GM10248 (cell line): ENCODE measurements at regions not wholly inside any gene's neighbourhood (a gene's known extent, or its start where the extent isn't known, plus 50 kb on each side); places are given as distances from the start of the nearest gene placed in this dataset.

Experiments used
- CTCF ChIA-PET: fragments of 300-600 bp; sonication (Branson Sonifier 250); formaldehyde crosslinking; extraction: SDS; loops from one replicate; lab custom pipeline; 2021; ENCODE audit warnings: antibody characterized with exemption; lab: Yijun Ruan, JAX
- POLR2A ChIA-PET: fragments of 350-650 bp; sonication (Branson Sonifier 250); formaldehyde crosslinking; extraction: SDS; loops from one replicate; lab custom pipeline; 2020; ENCODE audit warnings: antibody characterized with exemption; lab: Yijun Ruan, JAX
- DNase-seq: peaks from one replicate; pipeline ENCODE4 v3.0.0; 2012; ENCODE audit errors: extremely low spot score
- CTCF ChIP-seq: IDR thresholded peaks from 2 replicates; pipeline ENCODE4 v1.5.1; 2012; ENCODE audit warnings: mild to moderate bottlenecking, low read depth; ENCODE audit errors: extremely low read depth, missing control alignments, control extremely low read depth

DNA sequence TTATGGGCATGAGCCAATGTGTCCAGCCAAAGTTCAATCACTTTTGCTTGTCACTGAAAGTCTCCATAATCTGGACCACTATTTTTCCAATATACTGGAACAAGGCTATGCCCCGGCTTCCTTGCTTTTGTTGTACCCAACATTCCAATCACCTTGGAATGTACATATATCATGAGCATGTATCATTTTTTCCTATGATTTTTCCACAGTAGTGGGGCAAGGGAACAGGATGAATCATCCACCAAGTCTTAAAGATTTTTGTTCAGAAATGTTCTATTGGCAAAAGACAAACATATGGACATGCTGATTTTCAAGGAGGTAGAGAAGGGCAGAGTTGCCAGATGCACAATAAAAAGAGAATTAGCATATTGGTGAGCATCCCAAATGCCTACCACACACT, 548.1 kb upstream of the INTU start:
- TF ChIP-seq CTCF = no peak
- ChIA-PET POLR2A (no interaction called here), CTCF (interaction anchor here (2.4 kb wide), 1 partner anchor 11 kb away, joined by 9 read pairs; no protein-coding TSS in a partner anchor)
- no peak for DNase-seq

- POLR2A ChIA-PET = no interaction called here
- CTCF ChIA-PET = interaction anchor here (0.8 to 3.1 kb wide), 4 partner anchors 9 to 14 kb away, joined by 3 to 9 read pairs (median 3); no protein-coding TSS in a partner anchor
- TF ChIP-seq CTCF = no peak
- no peak for DNase-seq
Observed at GRCh38 chr4:127097061-127097460, 535.7 kb upstream of the INTU start.

DNA sequence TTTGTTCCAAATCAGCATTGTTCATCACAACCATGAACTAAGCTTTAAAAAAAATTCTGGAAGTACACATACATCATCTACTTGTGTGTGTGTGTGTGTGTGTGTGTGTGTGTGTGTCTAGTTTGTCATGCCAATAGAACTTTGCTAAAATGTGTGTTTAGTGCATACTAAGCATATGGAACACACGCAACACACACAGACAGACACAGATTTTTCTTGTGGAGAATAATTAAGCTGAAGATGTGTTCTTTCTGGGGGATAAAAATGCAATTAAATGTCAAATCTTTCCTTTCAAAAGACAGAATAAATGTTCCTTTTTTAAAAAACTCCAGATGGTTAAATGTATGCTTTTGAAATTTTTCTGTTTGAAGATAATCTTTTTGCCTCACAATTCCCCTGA, 530.4 kb upstream of the INTU start:
- CTCF ChIA-PET = interaction anchor here (0.8 kb wide), 1 partner anchor 11 kb away, joined by 5 read pairs; no protein-coding TSS in a partner anchor
- no peak for DNase-seq
- POLR2A ChIA-PET = no interaction called here
- no peak for TF ChIP-seq CTCF

GRCh38 chr4:127103681-127104115, 529.1 kb upstream of the INTU start:
- no peak for TF ChIP-seq CTCF
- ChIA-PET POLR2A (no interaction called here), CTCF (no interaction called here)
- DNase-seq = no peak

- ChIA-PET CTCF (no interaction called here), POLR2A (no interaction called here)
- no peak for DNase-seq
- no peak for TF ChIP-seq CTCF
Observed at GRCh38 chr4:127113844-127114362, 518.9 kb upstream of the INTU start.

GRCh38 chr4:127118681-127119080, 514.1 kb upstream of the INTU start:
- no peak for TF ChIP-seq CTCF

More at GRCh38 chr4:127118681-127119080, 514.1 kb upstream of the INTU start:
- CTCF ChIA-PET = no interaction called here
- POLR2A ChIA-PET = no interaction called here
- DNase-seq = no peak
